H1 (cell line): ENCODE measurements at regions not wholly inside any gene's neighbourhood (a gene's known extent, or its start where the extent isn't known, plus 50 kb on each side); places are given as distances from the start of the nearest gene placed in this dataset.

Experiments
- CTCF ChIA-PET: fragments of 300-600 bp; sonication (Branson Sonifier 250); formaldehyde crosslinking; loops from one replicate; lab custom pipeline; 2021; ENCODE audit not compliant: partially characterized antibody; lab: Charles Lee
- POLR2A ChIA-PET: fragments of 300-600 bp; sonication (Branson Sonifier 250); formaldehyde crosslinking; loops from one replicate; lab custom pipeline; 2021; ENCODE audit warnings: inconsistent platforms; ENCODE audit not compliant: partially characterized antibody; lab: Charles Lee
- DNase-seq, 2 experiments: peaks; one replicate each; pipeline versions ENCODE4 v3.0.0 to v3.0.0-alpha.2; 2010 to 2022; ENCODE audit warnings: low spot score in 2 of 2, low read depth in 1 of 2, mixed read lengths in 1 of 2
- FAIRE-seq: peaks from 2 replicates; lab custom pipeline; 2011; peaks lifted over from hg19 to GRCh38; lab: Jason Lieb, UNC
- H2AFZ ChIP-seq: 2 replicates; pipeline ENCODE4 v1.8.1; 2012; ENCODE audit warnings: low read length, inconsistent platforms
- H2AK5ac ChIP-seq: 2 replicates; pipeline ENCODE4 v1.6.1; 2013; ENCODE audit warnings: low read depth, low read length
- H2BK120ac ChIP-seq: replicated peaks from 2 replicates; pipeline ENCODE3; 2013; ENCODE audit warnings: low read depth, low read length, inconsistent platforms
- H2BK12ac ChIP-seq: 2 replicates; pipeline ENCODE4 v1.6.1; 2013; ENCODE audit warnings: low read depth, low read length
- H2BK15ac ChIP-seq: 2 replicates; pipeline ENCODE4 v1.6.1; 2013; ENCODE audit warnings: low read length
- H2BK20ac ChIP-seq: 2 replicates; pipeline ENCODE4 v1.6.1; 2013; ENCODE audit warnings: low read length
- H2BK5ac ChIP-seq: 2 replicates; pipeline ENCODE4 v1.6.1; 2013; ENCODE audit warnings: low read depth, low read length
- H3K14ac ChIP-seq: 2 replicates; pipeline ENCODE4 v1.6.1; 2013; ENCODE audit warnings: inconsistent platforms; ENCODE audit not compliant: insufficient read length
- H3K18ac ChIP-seq: 2 replicates; pipeline ENCODE4 v1.6.1; 2013; ENCODE audit warnings: low read length; ENCODE audit errors: extremely low read depth
- H3K23ac ChIP-seq: 2 replicates; pipeline ENCODE4 v1.6.1; 2013; ENCODE audit warnings: inconsistent platforms; ENCODE audit not compliant: insufficient read length
- H3K23me2 ChIP-seq: 2 replicates; pipeline ENCODE4 v1.6.1; 2013; ENCODE audit warnings: low read depth, low read length
- H3K27ac ChIP-seq: 2 replicates; pipeline ENCODE4 v1.6.1; 2011; ENCODE audit warnings: low read depth, low read length, inconsistent platforms
- H3K27me3 ChIP-seq, 4 experiments: replicated peaks in 1 of 4; 1 replicate in 1 of 4; 2 replicates in 3 of 4; pipeline versions ENCODE4 v1.6.1 to v1.8.1; 2011 to 2013; ENCODE audit warnings: low read length in 3 of 4, mild to moderate bottlenecking in 3 of 4, inconsistent platforms in 2 of 4, mixed read lengths in 2 of 4, moderate library complexity in 1 of 4; ENCODE audit not compliant: control insufficient read depth in 3 of 4, insufficient read depth in 3 of 4; ENCODE audit errors: extremely low read depth in 1 of 4
- H3K36me3 ChIP-seq, 4 experiments: 2 replicates each; pipeline versions ENCODE4 v1.6.1 to v1.8.1; 2011 to 2013; ENCODE audit warnings: mild to moderate bottlenecking in 4 of 4, low read length in 3 of 4, moderate library complexity in 2 of 4, control low read depth in 1 of 4, inconsistent platforms in 1 of 4; ENCODE audit not compliant: insufficient read depth in 4 of 4, control insufficient read depth in 2 of 4
- H3K4ac ChIP-seq: replicated peaks from 2 replicates; pipeline ENCODE3; 2013; ENCODE audit warnings: low read length, low read depth, mixed read lengths, inconsistent platforms; ENCODE audit not compliant: insufficient read length
- H3K4me1 ChIP-seq, 4 experiments: replicated peaks in 1 of 4; 1 replicate in 1 of 4; 2 replicates in 3 of 4; pipeline versions ENCODE4 v1.6.1 to v1.8.1; 2011 to 2013; ENCODE audit warnings: low read length in 3 of 4, inconsistent platforms in 2 of 4, mixed read lengths in 1 of 4; ENCODE audit not compliant: insufficient read depth in 4 of 4, control insufficient read depth in 3 of 4
- H3K4me2 ChIP-seq, 2 experiments: 2 replicates each; pipeline versions ENCODE4 v1.6.1 to v1.8.1; 2011 to 2013; ENCODE audit warnings: low read depth in 2 of 2, low read length in 2 of 2, control low read depth in 1 of 2, inconsistent platforms in 1 of 2, mild to moderate bottlenecking in 1 of 2; ENCODE audit not compliant: insufficient read depth in 1 of 2
- H3K4me3 ChIP-seq, 4 experiments: fragments of 200-600, 300-600 bp in 1 of 4; sonication (generic), shearing (Covaris generic), sonication (Bioruptor Twin) in 1 of 4; 2 replicates each; pipeline versions ENCODE4 v1.5.1 to v1.8.1; 2011 to 2016; ENCODE audit warnings: low read length in 4 of 4, low read depth in 3 of 4, control low read depth in 2 of 4, inconsistent platforms in 2 of 4, mild to moderate bottlenecking in 2 of 4, mixed read lengths in 1 of 4, moderate library complexity in 1 of 4; ENCODE audit not compliant: insufficient read depth in 2 of 4; ENCODE audit errors: extremely low read depth in 1 of 4
- H3K56ac ChIP-seq: replicated peaks from 2 replicates; pipeline ENCODE3; 2013; ENCODE audit warnings: low read depth, mild to moderate bottlenecking, mixed read lengths, low read length, inconsistent platforms; ENCODE audit not compliant: insufficient read length
- H3K79me1 ChIP-seq: 2 replicates; pipeline ENCODE4 v1.6.1; 2013; ENCODE audit warnings: low read depth, low read length, control low read depth
- H3K79me2 ChIP-seq, 2 experiments: 2 replicates each; pipeline versions ENCODE4 v1.6.1 to v1.8.1; 2012 to 2013; ENCODE audit warnings: low read length in 2 of 2, mild to moderate bottlenecking in 2 of 2, inconsistent platforms in 1 of 2; ENCODE audit not compliant: insufficient read depth in 2 of 2, control insufficient read depth in 1 of 2
- H3K9ac ChIP-seq, 4 experiments: replicated peaks in 1 of 4; 1 replicate in 1 of 4; 2 replicates in 3 of 4; pipeline versions ENCODE4 v1.6.1 to v1.8.1; 2011 to 2013; ENCODE audit warnings: low read depth in 3 of 4, low read length in 3 of 4, control low read depth in 2 of 4, mild to moderate bottlenecking in 2 of 4, moderate library complexity in 2 of 4, inconsistent platforms in 1 of 4; ENCODE audit errors: extremely low read depth in 1 of 4
- H3K9me3 ChIP-seq, 2 experiments: 2 replicates each; pipeline versions ENCODE4 v1.6.1 to v1.8.1; 2012 to 2013; ENCODE audit warnings: mild to moderate bottlenecking in 2 of 2, moderate library complexity in 2 of 2, control low read depth in 1 of 2, inconsistent platforms in 1 of 2, low read depth in 1 of 2, low read length in 1 of 2, mixed read lengths in 1 of 2; ENCODE audit not compliant: insufficient read depth in 2 of 2
- H4K20me1 ChIP-seq, 2 experiments: replicated peaks in 1 of 2; 2 replicates each; pipeline versions ENCODE3 to v1.8.1; 2011 to 2013; ENCODE audit warnings: inconsistent platforms in 2 of 2, low read length in 2 of 2, mild to moderate bottlenecking in 1 of 2; ENCODE audit not compliant: insufficient read depth in 2 of 2, control insufficient read depth in 1 of 2
- H4K5ac ChIP-seq: 2 replicates; pipeline ENCODE4 v1.6.1; 2013; ENCODE audit warnings: low read length, low read depth, mixed read lengths, inconsistent platforms; ENCODE audit not compliant: insufficient read length
- H4K8ac ChIP-seq: 2 replicates; pipeline ENCODE4 v1.8.0; 2013; ENCODE audit warnings: mild to moderate bottlenecking, moderate library complexity, low read length, inconsistent platforms; ENCODE audit not compliant: insufficient read depth; ENCODE audit errors: extremely low read depth
- H4K91ac ChIP-seq: replicated peaks from 2 replicates; pipeline ENCODE3; 2013; ENCODE audit warnings: low read length, mixed read lengths, inconsistent platforms; ENCODE audit not compliant: insufficient read length
- CTBP2 ChIP-seq: IDR thresholded peaks from 2 replicates; pipeline ENCODE4 v1.7.0; 2011; ENCODE audit warnings: borderline replicate concordance, mild to moderate bottlenecking, moderate library complexity, mixed read lengths, low read length; ENCODE audit not compliant: insufficient read depth, insufficient read length
- KDM1A ChIP-seq: fragments of 200-600, 300-600 bp; sonication (generic); IDR thresholded peaks from 2 replicates; pipeline ENCODE4 v1.7.1; 2016; ENCODE audit warnings: mild to moderate bottlenecking, low read length, borderline replicate concordance
- NRF1 ChIP-seq: IDR thresholded peaks from 2 replicates; pipeline ENCODE4 v1.6.1; 2011; ENCODE audit warnings: mild to moderate bottlenecking, low read depth, low read length, improper control_type of control experiment
- RBBP5 ChIP-seq: IDR thresholded peaks from 2 replicates; pipeline ENCODE4 v1.7.1; 2012; ENCODE audit warnings: low read depth, mild to moderate bottlenecking, inconsistent platforms, low read length, moderate library complexity, borderline replicate concordance
- RNF2 ChIP-seq: fragments of 200-900, 300-1000 bp; sonication (generic); IDR thresholded peaks from 2 replicates; pipeline ENCODE4 v1.7.1; 2016; ENCODE audit warnings: borderline replicate concordance, low read depth, mild to moderate bottlenecking, antibody characterized with exemption, low read length; ENCODE audit not compliant: poor library complexity, severe bottlenecking; ENCODE audit errors: missing control alignments
- SIN3A ChIP-seq, 2 experiments: IDR thresholded peaks in 1 of 2; conservative IDR thresholded peaks in 1 of 2; 2 replicates each; pipeline ENCODE4 v1.6.1; 2011 to 2012; ENCODE audit warnings: low read length in 2 of 2, improper control_type of control experiment in 1 of 2, low read depth in 1 of 2, mild to moderate bottlenecking in 1 of 2
- SP4 ChIP-seq: IDR thresholded peaks from 2 replicates; pipeline ENCODE4 v1.6.1; 2012; ENCODE audit warnings: low read length, inconsistent platforms
- SRF ChIP-seq: IDR thresholded peaks from 2 replicates; pipeline ENCODE4 v1.6.1; 2011; ENCODE audit warnings: mild to moderate bottlenecking, low read depth, low read length, moderate library complexity
- SUZ12 ChIP-seq: fragments of 200-600 bp; sonication (generic); IDR thresholded peaks from 2 replicates; pipeline ENCODE4 v1.6.1; 2012; ENCODE audit warnings: mild to moderate bottlenecking, inconsistent platforms, low read length, moderate library complexity, mixed read lengths
- TAF7 ChIP-seq: optimal IDR thresholded peaks from 2 replicates; pipeline ENCODE3; 2011; ENCODE audit warnings: low read depth, mild to moderate bottlenecking, inconsistent platforms, low read length, moderate library complexity, borderline replicate concordance
- TEAD4 ChIP-seq: IDR thresholded peaks from 2 replicates; pipeline ENCODE4 v1.6.1; 2012; ENCODE audit warnings: low read depth, low read length, inconsistent platforms, mixed read lengths
- YY1 ChIP-seq: IDR thresholded peaks from 2 replicates; pipeline ENCODE4 v1.6.1; 2011; ENCODE audit warnings: low read depth, mild to moderate bottlenecking, low read length
- WGBS, 2 experiments: shearing (Covaris generic) in 1 of 2; methylation state at CpG; one replicate each; pipeline versions ENCODE4 v1.1.6 to v1.1.7; 2013 to 2015; ENCODE audit warnings: low lambda C conversion rate in 2 of 2, mixed read lengths in 2 of 2, inconsistent platforms in 1 of 2, low coverage in 1 of 2, missing lambda C conversion rate in 1 of 2; ENCODE audit not compliant: insufficient replicate concordance in 2 of 2, insufficient coverage in 1 of 2, insufficient read length in 1 of 2; ENCODE audit errors: extremely low coverage in 1 of 2, missing lambda C conversion rate in 1 of 2; 5-methylcytosine and 5-hydroxymethylcytosine counted together

GRCh38 chr7:4343272-4344247 is 338.5 kb upstream of the FOXK1 start:
- no peaks in the 10 kb centered on the region for H3K27me3 ChIP-seq
- H2BK12ac ChIP-seq: no peak overlapping the region
- no peak overlapping the region for H4K91ac ChIP-seq
- no peak overlapping the region for H2AFZ ChIP-seq
- H3K9ac ChIP-seq: no peak overlapping the region
- H3K79me2 ChIP-seq: no peaks in the 10 kb centered on the region
- no peak overlapping the region for H2BK20ac ChIP-seq
- H4K5ac ChIP-seq: no peak overlapping the region
- DNase-seq: no peak
- no peak overlapping the region for H2BK120ac ChIP-seq
- H3K4me1 ChIP-seq: no peaks in the 10 kb centered on the region
- ChIA-PET CTCF (interaction anchor here (0.7 kb wide), 1 partner anchor 24 kb away, joined by 3 read pairs; no protein-coding TSS in a partner anchor), POLR2A (no interaction called here)
- no peak overlapping the region for H3K23ac ChIP-seq
- 86% methylated on average over 23 of the region's 24 CpGs; no CpG with 5 or more reads in 1 of the 2 experiments for WGBS, 2 experiments
- H3K56ac ChIP-seq: no peak overlapping the region
- no peaks in the 10 kb centered on the region; the same call in 1 of the 2 replicates for H3K23me2 ChIP-seq
- peaks cover 36 to 69% of the 10 kb centered on the region in 2 experiments for H3K9me3 ChIP-seq
- H3K4me2 ChIP-seq: no peak overlapping the region
- no peak overlapping the region for H3K27ac ChIP-seq
- H2BK5ac ChIP-seq: no peak overlapping the region
- no peak for FAIRE-seq
- no peak overlapping the region for H2BK15ac ChIP-seq
- H3K36me3 ChIP-seq: no peaks in the 10 kb centered on the region
- H3K14ac ChIP-seq: no peak overlapping the region
- H3K79me1 ChIP-seq: no peaks in the 10 kb centered on the region
- H2AK5ac ChIP-seq: no peak overlapping the region
- no peak overlapping the region for H4K8ac ChIP-seq
- no peak overlapping the region for H3K4ac ChIP-seq
- no peak overlapping the region for H3K18ac ChIP-seq
- H3K4me3 ChIP-seq: no peak overlapping the region
- H4K20me1 ChIP-seq: no peaks in the 10 kb centered on the region
- TF ChIP-seq SP4 (no peak), TEAD4 (no peak), SUZ12 (no peak), RBBP5 (no peak), TAF7 (no peak), KDM1A (no peak), NRF1 (no peak), CTBP2 (no peak), YY1 (no peak), SRF (no peak), SIN3A (conservative IDR thresholded peaks at IDR 0.05 in 1 of 2, IDR thresholded peaks at IDR 0.05 in 1 of 2; ENCODE audit: low read depth in 1 of 2, low read length in 2 of 2) (no peak), RNF2 (no peak)
